Stomach (tissue), 4 donors: ENCODE measurements at regions not wholly inside any gene's neighbourhood (a gene's known extent, or its start where the extent isn't known, plus 50 kb on each side); places are given as distances from the start of the nearest gene placed in this dataset.

Source experiments
- POLR2A ChIP-seq, 4 donors: fragments of 450-650 bp; IDR thresholded peaks; one replicate each; pipeline ENCODE4 v1.6.1; 2016; ENCODE audit warnings: antibody characterized with exemption in 4 of 4, control low read depth in 2 of 4, mild to moderate bottlenecking in 1 of 4, moderate library complexity in 1 of 4
- TF ChIP-seq, protein P1 (sequence below), 7 experiments: fragments of 450-650 bp in 4 of 7; fragments of 200-600 bp in 3 of 7; sonication (generic) in 3 of 7; IDR thresholded peaks; one replicate each; pipeline ENCODE4 v1.5.1; 2016 to 2019; ENCODE audit warnings: antibody characterized with exemption in 7 of 7, control low read depth in 2 of 7, mild to moderate bottlenecking in 1 of 7

DNA sequence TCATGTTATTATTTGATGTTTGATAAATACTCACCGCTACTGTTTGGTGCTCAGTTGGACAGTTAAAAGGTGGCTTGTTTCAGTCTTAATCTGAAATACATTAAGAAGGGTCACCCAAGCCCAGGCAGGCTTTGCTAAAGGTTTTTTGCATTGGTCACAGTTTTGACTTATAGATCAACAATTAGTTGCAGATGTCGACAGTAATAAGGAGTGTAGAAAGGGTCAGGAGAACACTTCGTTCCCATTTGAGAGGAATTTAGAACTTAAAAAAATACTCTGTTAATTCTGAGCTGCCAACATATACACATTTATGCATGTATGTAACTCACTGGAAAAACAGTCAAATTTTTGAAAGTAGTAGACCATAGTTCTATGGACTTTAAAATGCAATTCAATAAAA, 130.3 kb downstream of the TMEM30B start:
- TF ChIP-seq, protein P1, sequence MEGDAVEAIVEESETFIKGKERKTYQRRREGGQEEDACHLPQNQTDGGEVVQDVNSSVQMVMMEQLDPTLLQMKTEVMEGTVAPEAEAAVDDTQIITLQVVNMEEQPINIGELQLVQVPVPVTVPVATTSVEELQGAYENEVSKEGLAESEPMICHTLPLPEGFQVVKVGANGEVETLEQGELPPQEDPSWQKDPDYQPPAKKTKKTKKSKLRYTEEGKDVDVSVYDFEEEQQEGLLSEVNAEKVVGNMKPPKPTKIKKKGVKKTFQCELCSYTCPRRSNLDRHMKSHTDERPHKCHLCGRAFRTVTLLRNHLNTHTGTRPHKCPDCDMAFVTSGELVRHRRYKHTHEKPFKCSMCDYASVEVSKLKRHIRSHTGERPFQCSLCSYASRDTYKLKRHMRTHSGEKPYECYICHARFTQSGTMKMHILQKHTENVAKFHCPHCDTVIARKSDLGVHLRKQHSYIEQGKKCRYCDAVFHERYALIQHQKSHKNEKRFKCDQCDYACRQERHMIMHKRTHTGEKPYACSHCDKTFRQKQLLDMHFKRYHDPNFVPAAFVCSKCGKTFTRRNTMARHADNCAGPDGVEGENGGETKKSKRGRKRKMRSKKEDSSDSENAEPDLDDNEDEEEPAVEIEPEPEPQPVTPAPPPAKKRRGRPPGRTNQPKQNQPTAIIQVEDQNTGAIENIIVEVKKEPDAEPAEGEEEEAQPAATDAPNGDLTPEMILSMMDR (IDR thresholded peaks at IDR 0.05): no peak
- no peak for TF ChIP-seq POLR2A (IDR thresholded peaks at IDR 0.05)
